H1 (cell line): ENCODE measurements at regions not wholly inside any gene's neighbourhood (a gene's known extent, or its start where the extent isn't known, plus 50 kb on each side); places are given as distances from the start of the nearest gene placed in this dataset.

ENCODE experiments used
- CTCF ChIA-PET: fragments of 300-600 bp; sonication (Branson Sonifier 250); formaldehyde crosslinking; loops from one replicate; lab custom pipeline; 2021; ENCODE audit not compliant: partially characterized antibody; lab: Charles Lee
- POLR2A ChIA-PET: fragments of 300-600 bp; sonication (Branson Sonifier 250); formaldehyde crosslinking; loops from one replicate; lab custom pipeline; 2021; ENCODE audit warnings: inconsistent platforms; ENCODE audit not compliant: partially characterized antibody; lab: Charles Lee
- DNase-seq, 2 experiments: peaks; one replicate each; pipeline versions ENCODE4 v3.0.0 to v3.0.0-alpha.2; 2010 to 2022; ENCODE audit warnings: low spot score in 2 of 2, low read depth in 1 of 2, mixed read lengths in 1 of 2
- FAIRE-seq: peaks from 2 replicates; lab custom pipeline; 2011; peaks lifted over from hg19 to GRCh38; lab: Jason Lieb, UNC
- H2AFZ ChIP-seq: 2 replicates; pipeline ENCODE4 v1.8.1; 2012; ENCODE audit warnings: low read length, inconsistent platforms
- H2AK5ac ChIP-seq: 2 replicates; pipeline ENCODE4 v1.6.1; 2013; ENCODE audit warnings: low read depth, low read length
- H2BK120ac ChIP-seq: replicated peaks from 2 replicates; pipeline ENCODE3; 2013; ENCODE audit warnings: low read depth, low read length, inconsistent platforms
- H2BK12ac ChIP-seq: 2 replicates; pipeline ENCODE4 v1.6.1; 2013; ENCODE audit warnings: low read depth, low read length
- H2BK15ac ChIP-seq: 2 replicates; pipeline ENCODE4 v1.6.1; 2013; ENCODE audit warnings: low read length
- H2BK20ac ChIP-seq: 2 replicates; pipeline ENCODE4 v1.6.1; 2013; ENCODE audit warnings: low read length
- H2BK5ac ChIP-seq: 2 replicates; pipeline ENCODE4 v1.6.1; 2013; ENCODE audit warnings: low read depth, low read length
- H3K14ac ChIP-seq: 2 replicates; pipeline ENCODE4 v1.6.1; 2013; ENCODE audit warnings: inconsistent platforms; ENCODE audit not compliant: insufficient read length
- H3K18ac ChIP-seq: 2 replicates; pipeline ENCODE4 v1.6.1; 2013; ENCODE audit warnings: low read length; ENCODE audit errors: extremely low read depth
- H3K23ac ChIP-seq: 2 replicates; pipeline ENCODE4 v1.6.1; 2013; ENCODE audit warnings: inconsistent platforms; ENCODE audit not compliant: insufficient read length
- H3K23me2 ChIP-seq: 2 replicates; pipeline ENCODE4 v1.6.1; 2013; ENCODE audit warnings: low read depth, low read length
- H3K27ac ChIP-seq: 2 replicates; pipeline ENCODE4 v1.6.1; 2011; ENCODE audit warnings: low read depth, low read length, inconsistent platforms
- H3K27me3 ChIP-seq, 4 experiments: replicated peaks in 1 of 4; 1 replicate in 1 of 4; 2 replicates in 3 of 4; pipeline versions ENCODE4 v1.6.1 to v1.8.1; 2011 to 2013; ENCODE audit warnings: low read length in 3 of 4, mild to moderate bottlenecking in 3 of 4, inconsistent platforms in 2 of 4, mixed read lengths in 2 of 4, moderate library complexity in 1 of 4; ENCODE audit not compliant: control insufficient read depth in 3 of 4, insufficient read depth in 3 of 4; ENCODE audit errors: extremely low read depth in 1 of 4
- H3K36me3 ChIP-seq, 4 experiments: 2 replicates each; pipeline versions ENCODE4 v1.6.1 to v1.8.1; 2011 to 2013; ENCODE audit warnings: mild to moderate bottlenecking in 4 of 4, low read length in 3 of 4, moderate library complexity in 2 of 4, control low read depth in 1 of 4, inconsistent platforms in 1 of 4; ENCODE audit not compliant: insufficient read depth in 4 of 4, control insufficient read depth in 2 of 4
- H3K4ac ChIP-seq: replicated peaks from 2 replicates; pipeline ENCODE3; 2013; ENCODE audit warnings: low read length, low read depth, mixed read lengths, inconsistent platforms; ENCODE audit not compliant: insufficient read length
- H3K4me1 ChIP-seq, 4 experiments: replicated peaks in 1 of 4; 1 replicate in 1 of 4; 2 replicates in 3 of 4; pipeline versions ENCODE4 v1.6.1 to v1.8.1; 2011 to 2013; ENCODE audit warnings: low read length in 3 of 4, inconsistent platforms in 2 of 4, mixed read lengths in 1 of 4; ENCODE audit not compliant: insufficient read depth in 4 of 4, control insufficient read depth in 3 of 4
- H3K4me2 ChIP-seq, 2 experiments: 2 replicates each; pipeline versions ENCODE4 v1.6.1 to v1.8.1; 2011 to 2013; ENCODE audit warnings: low read depth in 2 of 2, low read length in 2 of 2, control low read depth in 1 of 2, inconsistent platforms in 1 of 2, mild to moderate bottlenecking in 1 of 2; ENCODE audit not compliant: insufficient read depth in 1 of 2
- H3K4me3 ChIP-seq, 4 experiments: fragments of 200-600, 300-600 bp in 1 of 4; sonication (generic), shearing (Covaris generic), sonication (Bioruptor Twin) in 1 of 4; 2 replicates each; pipeline versions ENCODE4 v1.5.1 to v1.8.1; 2011 to 2016; ENCODE audit warnings: low read length in 4 of 4, low read depth in 3 of 4, control low read depth in 2 of 4, inconsistent platforms in 2 of 4, mild to moderate bottlenecking in 2 of 4, mixed read lengths in 1 of 4, moderate library complexity in 1 of 4; ENCODE audit not compliant: insufficient read depth in 2 of 4; ENCODE audit errors: extremely low read depth in 1 of 4
- H3K56ac ChIP-seq: replicated peaks from 2 replicates; pipeline ENCODE3; 2013; ENCODE audit warnings: low read depth, mild to moderate bottlenecking, mixed read lengths, low read length, inconsistent platforms; ENCODE audit not compliant: insufficient read length
- H3K79me1 ChIP-seq: 2 replicates; pipeline ENCODE4 v1.6.1; 2013; ENCODE audit warnings: low read depth, low read length, control low read depth
- H3K79me2 ChIP-seq, 2 experiments: 2 replicates each; pipeline versions ENCODE4 v1.6.1 to v1.8.1; 2012 to 2013; ENCODE audit warnings: low read length in 2 of 2, mild to moderate bottlenecking in 2 of 2, inconsistent platforms in 1 of 2; ENCODE audit not compliant: insufficient read depth in 2 of 2, control insufficient read depth in 1 of 2
- H3K9ac ChIP-seq, 4 experiments: replicated peaks in 1 of 4; 1 replicate in 1 of 4; 2 replicates in 3 of 4; pipeline versions ENCODE4 v1.6.1 to v1.8.1; 2011 to 2013; ENCODE audit warnings: low read depth in 3 of 4, low read length in 3 of 4, control low read depth in 2 of 4, mild to moderate bottlenecking in 2 of 4, moderate library complexity in 2 of 4, inconsistent platforms in 1 of 4; ENCODE audit errors: extremely low read depth in 1 of 4
- H3K9me3 ChIP-seq, 2 experiments: 2 replicates each; pipeline versions ENCODE4 v1.6.1 to v1.8.1; 2012 to 2013; ENCODE audit warnings: mild to moderate bottlenecking in 2 of 2, moderate library complexity in 2 of 2, control low read depth in 1 of 2, inconsistent platforms in 1 of 2, low read depth in 1 of 2, low read length in 1 of 2, mixed read lengths in 1 of 2; ENCODE audit not compliant: insufficient read depth in 2 of 2
- H4K20me1 ChIP-seq, 2 experiments: replicated peaks in 1 of 2; 2 replicates each; pipeline versions ENCODE3 to v1.8.1; 2011 to 2013; ENCODE audit warnings: inconsistent platforms in 2 of 2, low read length in 2 of 2, mild to moderate bottlenecking in 1 of 2; ENCODE audit not compliant: insufficient read depth in 2 of 2, control insufficient read depth in 1 of 2
- H4K5ac ChIP-seq: 2 replicates; pipeline ENCODE4 v1.6.1; 2013; ENCODE audit warnings: low read length, low read depth, mixed read lengths, inconsistent platforms; ENCODE audit not compliant: insufficient read length
- H4K8ac ChIP-seq: 2 replicates; pipeline ENCODE4 v1.8.0; 2013; ENCODE audit warnings: mild to moderate bottlenecking, moderate library complexity, low read length, inconsistent platforms; ENCODE audit not compliant: insufficient read depth; ENCODE audit errors: extremely low read depth
- H4K91ac ChIP-seq: replicated peaks from 2 replicates; pipeline ENCODE3; 2013; ENCODE audit warnings: low read length, mixed read lengths, inconsistent platforms; ENCODE audit not compliant: insufficient read length
- ATF2 ChIP-seq: IDR thresholded peaks from 2 replicates; pipeline ENCODE4 v1.6.1; 2012; ENCODE audit warnings: low read length, inconsistent platforms
- CBX8 ChIP-seq: fragments of 300-800, 300-1000 bp; sonication (generic); IDR thresholded peaks from 2 replicates; pipeline ENCODE4 v1.7.1; 2016; ENCODE audit warnings: low read depth, low read length, borderline replicate concordance
- CEBPB ChIP-seq: IDR thresholded peaks from 2 replicates; pipeline ENCODE4 v1.6.1; 2012; ENCODE audit warnings: low read depth, low read length
- CTBP2 ChIP-seq: IDR thresholded peaks from 2 replicates; pipeline ENCODE4 v1.7.0; 2011; ENCODE audit warnings: borderline replicate concordance, mild to moderate bottlenecking, moderate library complexity, mixed read lengths, low read length; ENCODE audit not compliant: insufficient read depth, insufficient read length
- CTCF ChIP-seq, 3 experiments: IDR thresholded peaks; 1 replicate in 2 of 3; 2 replicates in 1 of 3; pipeline versions ENCODE4 v1.5.1 to v1.6.1; 2011; ENCODE audit warnings: low read length in 3 of 3, mild to moderate bottlenecking in 3 of 3, inconsistent platforms in 2 of 3, low read depth in 1 of 3, moderate library complexity in 1 of 3; ENCODE audit not compliant: insufficient read depth in 1 of 3; ENCODE audit errors: control extremely low read depth in 1 of 3
- JUN ChIP-seq: IDR thresholded peaks from 2 replicates; pipeline ENCODE4 v1.6.1; 2011; ENCODE audit warnings: low read depth, mild to moderate bottlenecking, improper control_type of control experiment, low read length
- KDM1A ChIP-seq: fragments of 200-600, 300-600 bp; sonication (generic); IDR thresholded peaks from 2 replicates; pipeline ENCODE4 v1.7.1; 2016; ENCODE audit warnings: mild to moderate bottlenecking, low read length, borderline replicate concordance
- POU5F1 ChIP-seq: IDR thresholded peaks from 2 replicates; pipeline ENCODE4 v1.6.1; 2011; ENCODE audit warnings: low read depth, mild to moderate bottlenecking, low read length, moderate library complexity
- RFX5 ChIP-seq: IDR thresholded peaks from 2 replicates; pipeline ENCODE4 v1.6.1; 2011; ENCODE audit warnings: low read depth, low read length, improper control_type of control experiment, borderline replicate concordance
- SRF ChIP-seq: IDR thresholded peaks from 2 replicates; pipeline ENCODE4 v1.6.1; 2011; ENCODE audit warnings: mild to moderate bottlenecking, low read depth, low read length, moderate library complexity
- TBP ChIP-seq: IDR thresholded peaks from 2 replicates; pipeline ENCODE4 v1.6.1; 2011; ENCODE audit warnings: low read depth, low read length, improper control_type of control experiment
- WGBS, 2 experiments: shearing (Covaris generic) in 1 of 2; methylation state at CpG; one replicate each; pipeline versions ENCODE4 v1.1.6 to v1.1.7; 2013 to 2015; ENCODE audit warnings: low lambda C conversion rate in 2 of 2, mixed read lengths in 2 of 2, inconsistent platforms in 1 of 2, low coverage in 1 of 2, missing lambda C conversion rate in 1 of 2; ENCODE audit not compliant: insufficient replicate concordance in 2 of 2, insufficient coverage in 1 of 2, insufficient read length in 1 of 2; ENCODE audit errors: extremely low coverage in 1 of 2, missing lambda C conversion rate in 1 of 2; 5-methylcytosine and 5-hydroxymethylcytosine counted together

- H2BK12ac ChIP-seq, result no peak overlapping the region
- H4K8ac ChIP-seq, result no peak overlapping the region
- no peaks in the 10 kb centered on the region for H3K79me1 ChIP-seq
- no peak overlapping the region for H3K14ac ChIP-seq
- POLR2A ChIA-PET, result no interaction called here
- no peaks in the 10 kb centered on the region for H3K23me2 ChIP-seq
- H2BK120ac ChIP-seq, result no peak overlapping the region
- no peaks in the 10 kb centered on the region for H3K9me3 ChIP-seq
- no peak for DNase-seq
- H3K4ac ChIP-seq, result no peak overlapping the region
- 88% methylated on average over 2 of the region's 2 CpGs; no CpG with 5 or more reads in 1 of the 2 experiments for WGBS, 2 experiments
- H4K20me1 ChIP-seq, result no peaks in the 10 kb centered on the region
- H3K79me2 ChIP-seq, result no peaks in the 10 kb centered on the region
- H3K9ac ChIP-seq, result no peak overlapping the region
- H3K56ac ChIP-seq, result no peak overlapping the region
- H3K4me1 ChIP-seq, result peaks cover 0 to 8% (median 3%) of the 10 kb centered on the region in 4 experiments; a peak in 5 of 7 replicates
- no peak overlapping the region for H2BK15ac ChIP-seq
- no peak overlapping the region for H3K23ac ChIP-seq
- no peak overlapping the region for H4K91ac ChIP-seq
- H3K4me2 ChIP-seq, result no peak overlapping the region
- H3K4me3 ChIP-seq, result no peak overlapping the region
- H2AK5ac ChIP-seq, result no peak overlapping the region
- H2BK5ac ChIP-seq, result no peak overlapping the region
- H3K36me3 ChIP-seq, result no peaks in the 10 kb centered on the region
- H2AFZ ChIP-seq, result no peak overlapping the region
- H3K27me3 ChIP-seq, result no peaks in the 10 kb centered on the region
- CTCF ChIA-PET, result interaction anchor here (1.1 to 3.3 kb wide), 3 partner anchors 48 to 480 kb away, joined by 3 to 10 read pairs (median 3); no protein-coding TSS in a partner anchor
- no peak overlapping the region for H3K27ac ChIP-seq
- FAIRE-seq, result no peak
- no peak overlapping the region for H3K18ac ChIP-seq
- no peak overlapping the region for H4K5ac ChIP-seq
- no peak overlapping the region for H2BK20ac ChIP-seq
- TF ChIP-seq CTBP2 (no peak), CEBPB (no peak), CBX8 (no peak), SRF (no peak), CTCF (IDR thresholded peaks at IDR 0.05; ENCODE audit: control extremely low read depth in 1 of 3, insufficient read depth in 1 of 3, low read depth in 1 of 3, low read length in 3 of 3) (no peak), ATF2 (no peak), RFX5 (no peak), POU5F1 (no peak), TBP (no peak), JUN (no peak), KDM1A (no peak)
Measured at GRCh38 chr11:116037861-116038260, 533.6 kb upstream of the CADM1 start.
